GM12891 (cell line): ENCODE measurements at regions not wholly inside any gene's neighbourhood (a gene's known extent, or its start where the extent isn't known, plus 50 kb on each side); places are given as distances from the start of the nearest gene placed in this dataset.

Experiments
- DNase-seq: peaks from one replicate; pipeline ENCODE4 v3.0.0; 2011; ENCODE audit warnings: low spot score; ENCODE audit not compliant: insufficient read length
- FAIRE-seq: peaks from 2 replicates; lab custom pipeline; 2011; peaks lifted over from hg19 to GRCh38; lab: Jason Lieb, UNC
- PAX5 ChIP-seq: IDR thresholded peaks from 2 replicates; pipeline ENCODE4 v1.6.1; 2011; ENCODE audit warnings: low read length, moderate library complexity, mild to moderate bottlenecking; ENCODE audit not compliant: insufficient read depth, severe bottlenecking
- POLR2A ChIP-seq: IDR thresholded peaks from 2 replicates; pipeline ENCODE4 v1.6.1; 2011; ENCODE audit warnings: low read depth, low read length, control low read depth
- POLR2AphosphoS5 ChIP-seq: IDR thresholded peaks from 2 replicates; pipeline ENCODE4 v1.6.1; 2011; ENCODE audit warnings: low read depth, low read length, control low read depth
- POU2F2 ChIP-seq: IDR thresholded peaks from 2 replicates; pipeline ENCODE4 v1.6.1; 2011; ENCODE audit warnings: low read depth, mild to moderate bottlenecking, control low read depth, low read length, moderate library complexity
- SPI1 ChIP-seq: IDR thresholded peaks from 2 replicates; pipeline ENCODE4 v1.6.1; 2011; ENCODE audit warnings: low read depth, low read length, control low read depth
- TAF1 ChIP-seq: IDR thresholded peaks from 2 replicates; pipeline ENCODE4 v1.6.1; 2011; ENCODE audit warnings: low read depth, low read length, control low read depth

DNA sequence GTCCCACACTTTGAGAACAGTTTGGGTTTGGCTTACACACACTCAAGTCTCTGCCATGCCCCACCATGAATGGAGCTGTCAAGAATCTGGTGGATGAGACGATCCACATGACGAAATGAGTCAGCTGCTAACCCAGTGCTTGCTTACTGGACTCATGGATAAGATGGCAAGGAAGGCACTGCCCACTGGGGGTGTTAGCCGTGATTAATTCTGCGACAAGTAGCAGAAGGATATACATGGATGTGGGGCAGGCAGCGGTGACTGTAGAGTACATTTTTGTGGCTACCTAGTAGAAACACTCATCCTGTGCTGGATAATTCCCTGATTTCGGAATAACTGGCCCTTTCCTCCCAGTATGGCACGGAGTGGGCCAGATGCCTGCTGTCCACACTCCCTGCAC lies 77.5 kb downstream of the SPATA31C2 start:
- FAIRE-seq (no peak), DNase-seq (no peak)

DNA sequence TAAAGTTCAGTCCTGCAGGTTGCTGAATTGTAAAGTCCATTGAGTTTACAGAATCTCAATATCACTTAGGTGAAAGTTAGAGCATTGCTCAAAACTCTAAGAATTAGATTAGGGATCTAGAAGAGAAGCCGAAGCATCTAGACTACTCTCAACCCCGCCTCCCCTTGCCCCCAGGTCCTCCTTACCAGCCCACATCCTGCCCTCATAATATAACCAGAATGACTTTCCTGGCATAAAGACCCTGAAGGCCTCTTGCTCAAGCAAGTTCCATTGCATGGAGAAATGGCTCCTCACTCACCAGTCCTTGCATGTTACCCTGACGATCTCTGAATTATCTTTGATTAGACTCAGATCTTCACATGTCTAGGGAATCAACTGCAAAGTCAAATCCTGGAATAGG lies 78.8 kb downstream of the SPATA31C2 start:
- DNase-seq (no peak), FAIRE-seq (no peak)
- TF ChIP-seq SPI1 (no peak), POLR2A (no peak), POU2F2 (no peak), POLR2AphosphoS5 (no peak), TAF1 (no peak), PAX5 (no peak)

More for the DNA sequence above, 77.5 kb downstream of the SPATA31C2 start:
- TF ChIP-seq TAF1 (no peak), PAX5 (no peak), SPI1 (no peak), POLR2AphosphoS5 (no peak), POU2F2 (no peak), POLR2A (no peak)

DNA sequence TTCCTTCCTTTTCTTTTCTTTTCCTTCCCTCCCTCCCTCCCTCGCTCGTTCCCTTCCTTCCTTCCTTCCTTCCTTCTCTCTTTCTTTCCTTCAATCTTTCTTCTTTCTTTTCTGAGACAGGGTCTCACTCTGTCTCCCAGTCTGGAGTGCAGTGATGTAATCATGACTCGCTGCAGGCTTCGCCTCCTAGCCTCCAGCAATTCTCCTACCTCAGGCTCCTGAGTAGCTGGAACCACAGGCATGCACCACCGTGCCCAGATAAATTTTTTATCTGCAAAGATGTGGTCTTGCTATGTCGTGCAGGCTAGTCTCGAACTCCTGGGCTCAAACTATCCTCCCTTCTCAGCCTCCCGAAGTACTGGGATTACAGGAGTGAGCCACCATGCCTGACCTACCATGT lies 81.4 kb downstream of the SPATA31C2 start:
- FAIRE-seq (no peak), DNase-seq (no peak)
- TF ChIP-seq POLR2AphosphoS5 (no peak), SPI1 (no peak), POU2F2 (no peak), PAX5 (no peak)

DNA sequence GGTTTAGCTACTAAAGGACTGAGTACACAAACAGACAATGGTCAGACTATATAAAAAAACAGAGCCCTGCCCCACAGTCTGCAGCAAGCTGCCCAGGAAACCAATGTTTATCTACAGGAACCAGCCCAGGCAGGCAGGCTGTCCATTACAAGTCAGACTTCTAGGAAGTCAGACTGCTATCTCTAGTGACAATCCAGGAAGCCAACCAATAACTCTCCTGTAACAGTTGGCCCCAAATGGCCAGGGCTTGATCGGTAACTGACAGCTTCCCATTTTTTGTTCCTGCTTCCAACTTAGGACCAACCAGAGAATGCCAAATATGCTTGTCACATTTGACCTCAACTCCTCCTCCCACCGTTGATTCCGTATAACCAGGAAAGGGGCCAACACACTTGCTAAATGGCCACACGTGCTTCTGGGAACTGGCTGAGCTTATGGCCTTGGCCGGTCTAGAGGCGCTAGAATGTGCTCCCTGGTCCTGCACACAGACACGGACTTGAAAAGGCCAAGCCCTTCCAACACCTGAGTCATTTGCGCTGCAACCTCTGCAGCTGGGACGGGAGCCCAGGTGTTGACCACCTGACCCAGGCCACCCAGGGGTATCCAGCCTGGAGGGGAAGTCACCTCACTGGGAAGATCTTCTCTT lies 79.6 kb upstream of the CDK20 start:
- no peak for DNase-seq
- TF ChIP-seq SPI1 = no peak
- no peak for TF ChIP-seq TAF1
- TF ChIP-seq POLR2AphosphoS5 = no peak
- TF ChIP-seq PAX5 = no peak
- no peak for TF ChIP-seq POLR2A
- TF ChIP-seq POU2F2 = no peak
- no peak for FAIRE-seq

DNA sequence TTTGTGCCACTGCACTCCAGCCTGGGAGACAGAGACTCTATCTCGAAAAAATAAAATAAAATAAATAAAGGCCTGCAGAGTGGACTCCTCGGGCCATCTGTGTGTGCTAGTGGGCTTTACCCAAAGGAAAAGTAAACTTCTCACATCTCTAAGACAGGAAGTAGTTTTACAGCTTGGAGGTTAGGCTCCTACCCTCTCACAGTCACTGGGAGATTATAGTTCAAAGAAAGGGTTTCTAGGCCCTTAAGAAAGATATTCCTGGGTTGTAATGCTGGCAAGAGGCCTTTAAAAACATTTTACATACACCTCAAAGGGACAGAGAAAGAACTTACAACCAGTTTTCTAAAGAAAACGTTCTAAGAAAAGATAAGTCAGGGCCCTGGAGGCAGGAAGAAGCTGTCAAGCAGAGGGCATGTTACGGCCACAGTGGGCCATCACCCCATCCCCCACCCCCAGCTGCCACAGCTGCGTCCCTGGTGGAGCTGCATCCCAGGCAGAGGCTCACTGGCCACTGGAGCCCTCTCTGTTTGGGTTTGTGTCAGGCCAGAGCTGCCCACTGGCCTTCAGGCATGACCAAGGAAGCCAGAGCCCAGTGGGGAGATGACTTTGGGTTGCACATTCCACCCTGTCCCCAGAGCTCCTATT lies 78.1 kb upstream of the CDK20 start:
- TF ChIP-seq POU2F2 = no peak
- no peak for TF ChIP-seq POLR2AphosphoS5
- no peak for TF ChIP-seq SPI1
- TF ChIP-seq TAF1 = no peak
- TF ChIP-seq PAX5 = no peak
- DNase-seq = no peak
- FAIRE-seq = no peak

DNA sequence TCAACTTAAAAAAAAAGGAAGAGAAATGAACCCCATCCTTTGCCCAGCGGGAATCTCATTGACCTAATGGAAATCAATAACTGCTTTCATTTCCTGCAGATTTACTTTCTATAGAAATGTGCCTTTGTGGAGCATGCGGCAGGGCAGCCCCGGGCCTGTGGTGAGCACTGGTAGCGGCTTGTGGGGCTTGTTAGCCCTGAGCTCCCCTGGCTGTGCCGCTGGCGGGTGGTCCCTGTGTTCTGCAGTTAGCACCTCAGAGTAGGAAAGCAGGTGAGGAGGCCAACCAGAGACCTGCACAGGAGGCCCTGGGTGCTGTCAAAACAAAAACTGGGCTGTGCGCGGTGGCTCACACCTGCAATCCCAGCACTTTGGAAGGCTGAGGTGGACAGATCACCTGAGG lies 76.8 kb upstream of the CDK20 start:
- FAIRE-seq (no peak), DNase-seq (no peak)
- no peak for TF ChIP-seq POLR2AphosphoS5
- no peak for TF ChIP-seq POLR2A
- TF ChIP-seq SPI1 = no peak
- TF ChIP-seq TAF1 = no peak
- no peak for TF ChIP-seq POU2F2
- TF ChIP-seq PAX5 = no peak

DNA sequence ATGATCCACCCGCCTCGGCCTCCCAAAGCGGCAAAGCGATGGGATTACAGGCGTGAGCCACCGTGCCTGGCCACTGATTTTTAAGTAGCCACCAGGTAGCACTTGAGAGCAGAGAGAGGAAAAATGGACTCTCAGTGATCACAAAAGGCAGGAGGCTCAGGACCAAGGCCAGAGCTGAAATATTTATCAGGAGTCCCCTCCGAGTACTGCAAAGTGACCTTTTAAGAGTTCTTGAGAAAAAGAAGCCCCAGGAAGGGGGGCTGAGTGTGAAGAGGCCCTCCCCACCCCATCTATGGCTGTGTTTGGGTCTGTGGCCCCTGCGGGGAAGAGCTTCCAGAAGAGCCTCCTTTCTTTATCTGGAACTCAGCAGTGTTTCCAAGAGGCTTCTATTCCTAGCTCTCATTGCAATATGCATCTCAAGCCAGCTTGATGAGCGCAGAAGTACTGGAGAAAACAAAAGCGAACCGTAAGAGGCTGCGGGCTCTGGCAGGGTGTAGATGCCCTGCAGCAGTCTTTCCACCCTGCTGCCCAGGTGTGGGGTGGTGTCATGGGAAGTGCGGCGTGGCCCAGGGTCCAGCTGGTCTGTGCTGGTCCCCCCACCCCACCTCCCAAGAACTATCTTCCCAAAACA lies 75.5 kb upstream of the CDK20 start:
- no peak for FAIRE-seq
- TF ChIP-seq POLR2A (no peak), SPI1 (no peak)

DNA sequence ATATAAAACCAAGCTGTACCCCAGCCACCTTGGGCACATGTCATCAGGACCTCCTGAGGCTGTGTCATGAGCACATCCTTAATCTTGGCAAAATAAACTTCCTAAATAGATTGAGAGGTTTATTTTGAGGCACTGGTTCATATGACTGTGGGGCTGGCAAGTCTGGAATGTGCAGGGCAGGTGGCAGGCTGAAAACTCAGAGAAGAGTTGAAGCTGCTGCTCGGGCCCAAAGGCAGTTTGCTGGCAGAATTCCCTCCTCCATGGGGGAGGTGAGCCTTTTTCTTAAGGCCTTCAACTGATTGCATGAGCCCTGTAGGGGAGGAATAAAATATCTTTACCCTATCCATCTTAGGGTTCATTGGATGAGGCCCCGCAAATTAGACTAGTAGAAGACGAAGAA lies 72.2 kb upstream of the CDK20 start:
- DNase-seq = no peak
- TF ChIP-seq PAX5 (no peak), POU2F2 (no peak), TAF1 (no peak), POLR2AphosphoS5 (no peak), SPI1 (no peak), POLR2A (no peak)
- no peak for FAIRE-seq

More for the DNA sequence above, 75.5 kb upstream of the CDK20 start:
- no peak for DNase-seq

DNA sequence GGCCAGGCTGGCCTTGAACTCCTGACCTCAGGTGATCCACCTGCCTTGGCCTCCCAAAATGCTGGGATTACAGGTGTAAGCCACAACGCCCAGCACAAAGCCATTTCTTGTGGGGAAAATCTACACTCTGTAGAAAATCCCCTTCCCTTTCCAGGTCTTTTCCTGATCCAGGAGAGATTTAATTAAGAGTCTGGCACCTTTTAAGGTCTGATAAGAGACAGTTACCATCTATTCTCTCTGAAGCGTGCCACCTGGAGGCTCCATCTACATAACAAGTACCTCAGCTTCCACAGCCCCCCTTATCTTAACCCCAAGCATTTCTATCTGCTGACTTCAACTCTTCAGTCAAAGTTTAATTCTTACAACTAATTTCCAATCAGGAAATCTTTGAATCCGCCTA lies 71.4 kb upstream of the CDK20 start:
- TF ChIP-seq SPI1 = no peak
- TF ChIP-seq TAF1 = no peak
- TF ChIP-seq POLR2AphosphoS5 = no peak
- TF ChIP-seq POLR2A = no peak
- no peak for TF ChIP-seq POU2F2
- no peak for TF ChIP-seq PAX5
- no peak for DNase-seq
- no peak for FAIRE-seq

DNA sequence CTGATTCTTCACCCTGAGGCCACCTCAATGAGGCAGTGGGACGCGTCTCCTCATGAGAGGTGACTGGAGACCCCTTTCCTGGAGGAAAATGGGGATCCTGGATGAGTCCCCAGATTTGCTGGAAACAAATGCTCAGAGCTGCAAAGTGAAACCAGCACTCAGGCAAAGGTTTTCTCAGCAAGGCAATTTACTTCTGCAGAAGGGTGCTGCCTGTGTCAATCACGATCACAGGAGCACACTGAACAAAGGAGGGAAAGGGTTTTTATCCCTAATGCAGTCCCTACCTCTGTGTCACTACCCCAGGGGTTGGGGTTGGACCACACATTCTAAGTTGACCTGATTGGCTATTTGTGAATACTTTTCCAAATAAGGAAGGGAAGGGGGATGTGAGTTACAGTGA lies 69.9 kb upstream of the CDK20 start:
- FAIRE-seq = no peak
- TF ChIP-seq POLR2A = no peak
- no peak for TF ChIP-seq PAX5
- TF ChIP-seq POLR2AphosphoS5 = no peak
- no peak for TF ChIP-seq POU2F2
- no peak for TF ChIP-seq TAF1
- DNase-seq = no peak
